Body of pancreas (tissue), 4 donors: ENCODE measurements at regions not wholly inside any gene's neighbourhood (a gene's known extent, or its start where the extent isn't known, plus 50 kb on each side); places are given as distances from the start of the nearest gene placed in this dataset.

Source experiments
- POLR2A ChIP-seq, 3 donors: fragments of 450-650 bp; IDR thresholded peaks; one replicate each; pipeline ENCODE4 v1.6.1; 2016; ENCODE audit warnings: antibody characterized with exemption in 3 of 3, mild to moderate bottlenecking in 2 of 3
- TF ChIP-seq, protein P1 (sequence below), 7 experiments: fragments of 450-650 bp in 4 of 7; fragments of 200-600 bp in 3 of 7; sonication (generic) in 3 of 7; IDR thresholded peaks; one replicate each; pipeline ENCODE4 v1.5.1; 2016 to 2019; ENCODE audit warnings: antibody characterized with exemption in 7 of 7

DNA sequence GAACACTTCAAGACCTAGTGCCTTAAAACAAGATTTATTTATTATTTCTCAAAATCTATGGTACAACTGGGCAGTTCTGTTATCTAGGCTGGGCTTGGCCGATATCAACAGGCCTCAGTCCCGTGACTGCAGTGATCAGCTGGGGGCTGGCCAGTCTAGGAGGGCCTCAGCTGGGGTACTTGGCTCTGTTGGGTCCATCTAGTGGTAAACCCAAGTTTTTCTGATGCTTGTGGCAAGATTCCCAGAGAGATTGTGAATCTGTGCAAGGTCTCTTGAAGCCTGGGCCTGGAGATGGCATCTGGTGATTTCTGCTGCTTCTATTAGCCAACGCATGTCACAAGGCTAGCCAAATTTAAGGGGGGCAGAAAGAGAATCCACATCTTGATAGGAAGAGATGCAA lies 482.4 kb upstream of the SGO1 start:
- TF ChIP-seq, protein P1, sequence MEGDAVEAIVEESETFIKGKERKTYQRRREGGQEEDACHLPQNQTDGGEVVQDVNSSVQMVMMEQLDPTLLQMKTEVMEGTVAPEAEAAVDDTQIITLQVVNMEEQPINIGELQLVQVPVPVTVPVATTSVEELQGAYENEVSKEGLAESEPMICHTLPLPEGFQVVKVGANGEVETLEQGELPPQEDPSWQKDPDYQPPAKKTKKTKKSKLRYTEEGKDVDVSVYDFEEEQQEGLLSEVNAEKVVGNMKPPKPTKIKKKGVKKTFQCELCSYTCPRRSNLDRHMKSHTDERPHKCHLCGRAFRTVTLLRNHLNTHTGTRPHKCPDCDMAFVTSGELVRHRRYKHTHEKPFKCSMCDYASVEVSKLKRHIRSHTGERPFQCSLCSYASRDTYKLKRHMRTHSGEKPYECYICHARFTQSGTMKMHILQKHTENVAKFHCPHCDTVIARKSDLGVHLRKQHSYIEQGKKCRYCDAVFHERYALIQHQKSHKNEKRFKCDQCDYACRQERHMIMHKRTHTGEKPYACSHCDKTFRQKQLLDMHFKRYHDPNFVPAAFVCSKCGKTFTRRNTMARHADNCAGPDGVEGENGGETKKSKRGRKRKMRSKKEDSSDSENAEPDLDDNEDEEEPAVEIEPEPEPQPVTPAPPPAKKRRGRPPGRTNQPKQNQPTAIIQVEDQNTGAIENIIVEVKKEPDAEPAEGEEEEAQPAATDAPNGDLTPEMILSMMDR (IDR thresholded peaks at IDR 0.05): no peak
- no peak for TF ChIP-seq POLR2A (IDR thresholded peaks at IDR 0.05)
